ENCODE measurements at regions not wholly inside any gene's neighbourhood (a gene's known extent, or its start where the extent isn't known, plus 50 kb on each side); places are given as distances from the start of the nearest gene placed in this dataset.

GRCh38 chr10:43960981-43961380, 312.3 kb upstream of the ZNF32 start:
- DNase-seq: no peak
- Histone ChIP-seq H3K27ac (no peak overlapping the region), H3K4me3 (no peak overlapping the region), H3K27me3 (no peaks in the 10 kb centered on the region), H3K9me3 (no peaks in the 10 kb centered on the region), H3K36me3 (no peaks in the 10 kb centered on the region), H3K4me1 (peaks cover 0 to 2% (median 0%) of the 10 kb centered on the region in 4 donors)
- no peak for TF ChIP-seq POLR2A (IDR thresholded peaks at IDR 0.05)
- no peak for TF ChIP-seq CTCF (IDR thresholded peaks at IDR 0.05)

- H3K9me3 ChIP-seq: no peaks in the 10 kb centered on the region
- H3K36me3 ChIP-seq: no peaks in the 10 kb centered on the region
- H3K27ac ChIP-seq: no peak overlapping the region
- H3K27me3 ChIP-seq: no peaks in the 10 kb centered on the region
- no peak for TF ChIP-seq CTCF (IDR thresholded peaks at IDR 0.05)
- TF ChIP-seq POLR2A (IDR thresholded peaks at IDR 0.05): no peak
- no peak overlapping the region for H3K4me3 ChIP-seq
- H3K4me1 ChIP-seq: no peaks in the 10 kb centered on the region
- no peak for DNase-seq
These were observed 311.8 kb upstream of the ZNF32 start for GRCh38 chr10:43960477-43960876.

GRCh38 chr10:43960135-43960415, 311.4 kb upstream of the ZNF32 start:
- H3K36me3 ChIP-seq: no peaks in the 10 kb centered on the region
- H3K4me1 ChIP-seq: no peaks in the 10 kb centered on the region
- DNase-seq: no peak
- TF ChIP-seq CTCF (IDR thresholded peaks at IDR 0.05) (no peak), POLR2A (IDR thresholded peaks at IDR 0.05) (no peak)
- H3K27ac ChIP-seq: no peak overlapping the region
- H3K27me3 ChIP-seq: no peaks in the 10 kb centered on the region
- H3K4me3 ChIP-seq: no peak overlapping the region
- no peaks in the 10 kb centered on the region for H3K9me3 ChIP-seq

GRCh38 chr10:43959364-43960134, 310.9 kb upstream of the ZNF32 start:
- TF ChIP-seq CTCF (IDR thresholded peaks at IDR 0.05) (no peak), POLR2A (IDR thresholded peaks at IDR 0.05) (no peak)
- H3K9me3 ChIP-seq: no peaks in the 10 kb centered on the region
- H3K27ac ChIP-seq: no peak overlapping the region
- no peaks in the 10 kb centered on the region for H3K27me3 ChIP-seq
- H3K4me3 ChIP-seq: no peak overlapping the region
- no peak for DNase-seq
- no peaks in the 10 kb centered on the region for H3K4me1 ChIP-seq
- H3K36me3 ChIP-seq: no peaks in the 10 kb centered on the region

- Histone ChIP-seq H3K36me3 (no peaks in the 10 kb centered on the region), H3K4me1 (no peaks in the 10 kb centered on the region), H3K27me3 (no peaks in the 10 kb centered on the region), H3K9me3 (no peaks in the 10 kb centered on the region), H3K27ac (no peak overlapping the region), H3K4me3 (no peak overlapping the region)
- DNase-seq: no peak
- TF ChIP-seq POLR2A (IDR thresholded peaks at IDR 0.05): no peak
- TF ChIP-seq CTCF (IDR thresholded peaks at IDR 0.05): no peak
These were observed 310.3 kb upstream of the ZNF32 start for GRCh38 chr10:43958964-43959363.

- Histone ChIP-seq H3K27me3 (no peaks in the 10 kb centered on the region), H3K4me1 (no peaks in the 10 kb centered on the region), H3K36me3 (no peaks in the 10 kb centered on the region), H3K9me3 (no peaks in the 10 kb centered on the region), H3K4me3 (no peak overlapping the region), H3K27ac (no peak overlapping the region)
- no peak for DNase-seq
- TF ChIP-seq POLR2A (IDR thresholded peaks at IDR 0.05) (no peak), CTCF (IDR thresholded peaks at IDR 0.05) (no peak)
These were observed 309.4 kb upstream of the ZNF32 start for GRCh38 chr10:43958071-43958432.
